Sigmoid colon (tissue), 4 donors: ENCODE measurements at regions not wholly inside any gene's neighbourhood (a gene's known extent, or its start where the extent isn't known, plus 50 kb on each side); places are given as distances from the start of the nearest gene placed in this dataset.

Experiments used
- EP300 ChIP-seq, 4 donors: sonication (generic); formaldehyde crosslinking; IDR thresholded peaks; one replicate each; pipeline ENCODE4 v1.6.1; 2017; ENCODE audit warnings: antibody characterized with exemption in 4 of 4
- POLR2AphosphoS5 ChIP-seq, 4 donors: sonication (generic); formaldehyde crosslinking; IDR thresholded peaks; one replicate each; pipeline ENCODE4 v1.6.1; 2017; ENCODE audit warnings: antibody characterized with exemption in 4 of 4
- TF ChIP-seq, protein P1 (sequence below), 4 experiments: fragments of 450-650 bp in 3 of 4; fragments of 200-600 bp in 1 of 4; IDR thresholded peaks; one replicate each; pipeline ENCODE4 v1.5.1; 2016 to 2019; ENCODE audit warnings: antibody characterized with exemption in 4 of 4, mild to moderate bottlenecking in 3 of 4, moderate library complexity in 2 of 4

DNA sequence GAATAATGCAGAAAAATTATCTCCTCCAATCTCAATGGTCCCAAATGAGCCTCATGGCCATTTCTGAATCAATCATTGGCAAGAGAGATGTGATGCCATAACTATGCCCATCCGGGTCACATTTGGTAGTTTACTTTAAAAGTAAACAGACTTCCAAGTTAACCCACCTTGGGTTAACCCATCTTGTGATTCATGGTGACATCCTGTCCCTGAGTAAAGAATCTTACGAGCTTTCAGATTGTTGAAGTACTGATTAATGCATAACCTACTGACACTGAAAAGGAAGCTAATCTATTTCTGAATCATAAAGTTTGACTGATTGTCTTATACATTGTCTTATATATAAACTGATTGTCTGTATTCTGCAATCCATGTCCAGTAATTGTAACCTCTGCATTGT lies 467.2 kb upstream of the AGTR1 start:
- TF ChIP-seq EP300 (IDR thresholded peaks at IDR 0.05) (no peak), POLR2AphosphoS5 (IDR thresholded peaks at IDR 0.05) (no peak)
- TF ChIP-seq, protein P1, sequence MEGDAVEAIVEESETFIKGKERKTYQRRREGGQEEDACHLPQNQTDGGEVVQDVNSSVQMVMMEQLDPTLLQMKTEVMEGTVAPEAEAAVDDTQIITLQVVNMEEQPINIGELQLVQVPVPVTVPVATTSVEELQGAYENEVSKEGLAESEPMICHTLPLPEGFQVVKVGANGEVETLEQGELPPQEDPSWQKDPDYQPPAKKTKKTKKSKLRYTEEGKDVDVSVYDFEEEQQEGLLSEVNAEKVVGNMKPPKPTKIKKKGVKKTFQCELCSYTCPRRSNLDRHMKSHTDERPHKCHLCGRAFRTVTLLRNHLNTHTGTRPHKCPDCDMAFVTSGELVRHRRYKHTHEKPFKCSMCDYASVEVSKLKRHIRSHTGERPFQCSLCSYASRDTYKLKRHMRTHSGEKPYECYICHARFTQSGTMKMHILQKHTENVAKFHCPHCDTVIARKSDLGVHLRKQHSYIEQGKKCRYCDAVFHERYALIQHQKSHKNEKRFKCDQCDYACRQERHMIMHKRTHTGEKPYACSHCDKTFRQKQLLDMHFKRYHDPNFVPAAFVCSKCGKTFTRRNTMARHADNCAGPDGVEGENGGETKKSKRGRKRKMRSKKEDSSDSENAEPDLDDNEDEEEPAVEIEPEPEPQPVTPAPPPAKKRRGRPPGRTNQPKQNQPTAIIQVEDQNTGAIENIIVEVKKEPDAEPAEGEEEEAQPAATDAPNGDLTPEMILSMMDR (IDR thresholded peaks at IDR 0.05), result no peak
